HG02840 (cell line): ENCODE measurements at regions not wholly inside any gene's neighbourhood (a gene's known extent, or its start where the extent isn't known, plus 50 kb on each side); places are given as distances from the start of the nearest gene placed in this dataset.
"Not testable (repeated sequence)": the region's sequence is repeated elsewhere in the genome, so short reads cannot be mapped to it uniquely, and the experiment has no call there.

Source experiments
- ATAC-seq: cut with Tn5 transposase; IDR thresholded peaks from one replicate; pipeline ENCODE4 v1.9.1; 2021; ENCODE audit warnings: mild to moderate bottlenecking, moderate library complexity, moderate number of reproducible peaks; ENCODE audit not compliant: unreplicated experiment, low FRiP score

- no peak for ATAC-seq
Observed at GRCh38 chr1:238340989-238341388, 450.3 kb upstream of the ZP4 start.

GRCh38 chr1:238336531-238336930, 445.8 kb upstream of the ZP4 start:
- ATAC-seq: no peak

GRCh38 chr1:238334170-238334569, 443.4 kb upstream of the ZP4 start:
- no peak for ATAC-seq

GRCh38 chr1:238331557-238331956, 440.8 kb upstream of the ZP4 start:
- no peak for ATAC-seq

GRCh38 chr1:238329671-238330070, 438.9 kb upstream of the ZP4 start:
- ATAC-seq: no peak

- not testable (repeated sequence) for ATAC-seq
Observed at GRCh38 chr1:238327033-238327432, 436.3 kb upstream of the ZP4 start.

GRCh38 chr1:238326479-238326878, 435.8 kb upstream of the ZP4 start:
- not testable (repeated sequence) for ATAC-seq

GRCh38 chr1:238324211-238324864, 433.6 kb upstream of the ZP4 start:
- ATAC-seq: no peak

GRCh38 chr1:238323490-238323889, 432.8 kb upstream of the ZP4 start:
- no peak for ATAC-seq

GRCh38 chr1:238319957-238320356, 429.2 kb upstream of the ZP4 start:
- no peak for ATAC-seq

- ATAC-seq: no peak
Observed at GRCh38 chr1:238318294-238319110, 427.8 kb upstream of the ZP4 start.

GRCh38 chr1:238312969-238313368, 422.2 kb upstream of the ZP4 start:
- ATAC-seq: no peak

- no peak for ATAC-seq
Observed at GRCh38 chr1:238306411-238306810, 415.7 kb upstream of the ZP4 start.

- no peak for ATAC-seq
Observed at GRCh38 chr1:238302646-238303045, 411.9 kb upstream of the ZP4 start.

- no peak for ATAC-seq
Observed at GRCh38 chr1:238296371-238296770, 405.6 kb upstream of the ZP4 start.

GRCh38 chr1:238293075-238293474, 402.4 kb upstream of the ZP4 start:
- ATAC-seq: no peak

- ATAC-seq: no peak
Observed at GRCh38 chr1:238281418-238281817, 390.7 kb upstream of the ZP4 start.

GRCh38 chr1:238279694-238280380, 389.1 kb upstream of the ZP4 start:
- ATAC-seq: no peak

- ATAC-seq: no peak
Observed at GRCh38 chr1:238272145-238272544, 381.4 kb upstream of the ZP4 start.

GRCh38 chr1:238265866-238266265, 375.1 kb upstream of the ZP4 start:
- ATAC-seq: no peak

GRCh38 chr1:238264951-238265350, 374.2 kb upstream of the ZP4 start:
- ATAC-seq: no peak
